DOHH2 (cell line): ENCODE measurements at regions not wholly inside any gene's neighbourhood (a gene's known extent, or its start where the extent isn't known, plus 50 kb on each side); places are given as distances from the start of the nearest gene placed in this dataset.

Experiments used
- H3F3A ChIP-seq: fragments of 200-600 bp; sonication (generic), shearing (Covaris generic); 2 replicates; pipeline ENCODE4 v1.6.0; 2016; ENCODE audit warnings: antibody characterized with exemption, mild to moderate bottlenecking; ENCODE audit not compliant: control insufficient read depth, insufficient read depth
- H3K27ac ChIP-seq: fragments of 200-600 bp; sonication (generic); 2 replicates; pipeline ENCODE4 v1.5.1; 2014; ENCODE audit warnings: low read depth, mild to moderate bottlenecking, low read length, moderate library complexity
- H3K27me3 ChIP-seq: fragments of 200-600 bp; sonication (generic); 2 replicates; pipeline ENCODE4 v1.6.1; 2014; ENCODE audit warnings: mild to moderate bottlenecking, low read length, mixed read lengths; ENCODE audit not compliant: control insufficient read depth
- H3K36me3 ChIP-seq: fragments of 200-600 bp; sonication (generic); 2 replicates; pipeline ENCODE4 v1.6.1; 2014; ENCODE audit warnings: mild to moderate bottlenecking, low read length, moderate library complexity, mixed read lengths; ENCODE audit not compliant: control insufficient read depth
- H3K4me1 ChIP-seq: fragments of 200-600 bp; sonication (generic); 2 replicates; pipeline ENCODE4 v1.6.1; 2014; ENCODE audit warnings: mild to moderate bottlenecking, low read length, mixed read lengths; ENCODE audit not compliant: control insufficient read depth
- H3K4me2 ChIP-seq: fragments of 200-600 bp; sonication (generic); 2 replicates; pipeline ENCODE4 v1.6.0; 2014; ENCODE audit warnings: mild to moderate bottlenecking, low read length, moderate library complexity
- H3K4me3 ChIP-seq: fragments of 200-600 bp; sonication (generic); 2 replicates; pipeline ENCODE4 v1.5.1; 2014; ENCODE audit warnings: mild to moderate bottlenecking, low read length, mixed read lengths
- H3K79me2 ChIP-seq: fragments of 200-600 bp; sonication (generic); 2 replicates; pipeline ENCODE4 v1.6.1; 2014; ENCODE audit warnings: mild to moderate bottlenecking, low read length, mixed read lengths; ENCODE audit not compliant: control insufficient read depth
- H3K9me2 ChIP-seq: fragments of 200-600 bp; sonication (generic); replicated peaks from 2 replicates; pipeline ENCODE4 v1.6.1; 2014; ENCODE audit warnings: mild to moderate bottlenecking, low read length, mixed read lengths; ENCODE audit not compliant: control insufficient read depth
- H3K9me3 ChIP-seq: fragments of 200-600 bp; sonication (generic); 2 replicates; pipeline ENCODE4 v1.6.1; 2014; ENCODE audit warnings: antibody characterized with exemption, low read length, mixed read lengths; ENCODE audit not compliant: control insufficient read depth, insufficient read depth
- H4K20me1 ChIP-seq: fragments of 200-600 bp; sonication (generic); 2 replicates; pipeline ENCODE4 v1.6.0; 2014; ENCODE audit warnings: low read depth, mild to moderate bottlenecking, antibody characterized with exemption, low read length, moderate library complexity; ENCODE audit not compliant: control insufficient read depth, insufficient read depth
- CTCF ChIP-seq: fragments of 200-600 bp; sonication (generic); IDR thresholded peaks from one replicate; pipeline ENCODE4 v1.5.1; 2014; ENCODE audit warnings: antibody characterized with exemption, mild to moderate bottlenecking, low read depth, low read length; ENCODE audit not compliant: poor library complexity, severe bottlenecking
- EZH2phosphoT487 ChIP-seq: fragments of 200-600 bp; sonication (generic); IDR thresholded peaks from 2 replicates; pipeline ENCODE4 v1.6.1; 2017; ENCODE audit warnings: borderline replicate concordance, mild to moderate bottlenecking, antibody characterized with exemption, low read length, moderate library complexity, mixed read lengths

- peaks cover 4% of the 10 kb centered on the region; the same call in 1 of the 2 replicates for H3K9me3 ChIP-seq
- no peaks in the 10 kb centered on the region for H4K20me1 ChIP-seq
- H3K4me2 ChIP-seq = no peak overlapping the region
- H3K79me2 ChIP-seq = no peaks in the 10 kb centered on the region
- no peak for TF ChIP-seq EZH2phosphoT487
- TF ChIP-seq CTCF = no peak
- peaks cover 4% of the 10 kb centered on the region; the same call in 1 of the 2 replicates for H3K27me3 ChIP-seq
- H3K9me2 ChIP-seq = no peaks in the 10 kb centered on the region
- H3K36me3 ChIP-seq = no peaks in the 10 kb centered on the region
- no peaks in the 10 kb centered on the region for H3K4me1 ChIP-seq
- no peak overlapping the region for H3K27ac ChIP-seq
- H3F3A ChIP-seq = no peaks in the 10 kb centered on the region
- no peak overlapping the region for H3K4me3 ChIP-seq
Measured at GRCh38 chr2:236955521-236956030, 130.1 kb upstream of the COPS8 start.

GRCh38 chr2:236956031-236956618, 129.6 kb upstream of the COPS8 start:
- no peaks in the 10 kb centered on the region for H3K9me2 ChIP-seq
- H3F3A ChIP-seq = no peaks in the 10 kb centered on the region
- H3K27me3 ChIP-seq = peaks cover 4% of the 10 kb centered on the region; the same call in 1 of the 2 replicates
- H3K36me3 ChIP-seq = no peaks in the 10 kb centered on the region
- no peak overlapping the region for H3K4me2 ChIP-seq
- no peaks in the 10 kb centered on the region for H3K4me1 ChIP-seq
- no peaks in the 10 kb centered on the region for H3K79me2 ChIP-seq
- peaks cover 4% of the 10 kb centered on the region; the same call in 1 of the 2 replicates for H3K9me3 ChIP-seq
- no peak overlapping the region for H3K4me3 ChIP-seq
- no peak for TF ChIP-seq CTCF
- no peaks in the 10 kb centered on the region for H4K20me1 ChIP-seq
- no peak overlapping the region for H3K27ac ChIP-seq

- H3F3A ChIP-seq = no peaks in the 10 kb centered on the region
- no peaks in the 10 kb centered on the region for H3K9me2 ChIP-seq
- TF ChIP-seq CTCF = no peak
- no peak for TF ChIP-seq EZH2phosphoT487
Measured at GRCh38 chr2:236956641-236957040, 129.0 kb upstream of the COPS8 start.

More at GRCh38 chr2:236956641-236957040, 129.0 kb upstream of the COPS8 start:
- Histone ChIP-seq H3K4me1 (no peaks in the 10 kb centered on the region), H3K9me3 (peaks cover 4% of the 10 kb centered on the region; the same call in 1 of the 2 replicates), H3K79me2 (no peaks in the 10 kb centered on the region), H3K4me3 (no peak overlapping the region), H4K20me1 (no peaks in the 10 kb centered on the region), H3K27me3 (peaks cover 4% of the 10 kb centered on the region; the same call in 1 of the 2 replicates), H3K4me2 (no peak overlapping the region), H3K27ac (no peak overlapping the region), H3K36me3 (no peaks in the 10 kb centered on the region)
